ENCODE measurements at regions not wholly inside any gene's neighbourhood (a gene's known extent, or its start where the extent isn't known, plus 50 kb on each side); places are given as distances from the start of the nearest gene placed in this dataset.

- Histone ChIP-seq H4K5ac (ENCODE audit: low read depth, low read length) (no peak overlapping the region), H2AK9ac (replicated peaks; ENCODE audit: low read depth, low read length, poor library complexity) (no peak overlapping the region), H3K18ac (ENCODE audit: low read depth, low read length) (no peak overlapping the region; the same call in 1 of the 2 replicates), H2AFZ (replicated peaks; ENCODE audit: low read length, poor library complexity) (no peak overlapping the region), H3K36me3 (ENCODE audit: control insufficient read depth, insufficient read depth, low read length) (no peaks in the 10 kb centered on the region), H3K79me1 (ENCODE audit: low read depth in 1 of 2, low read length in 2 of 2) (no peaks in the 10 kb centered on the region), H2BK20ac (ENCODE audit: low read depth, low read length) (no peak overlapping the region), H3K27ac (ENCODE audit: insufficient read depth, low read length) (no peak overlapping the region), H2BK5ac (ENCODE audit: low read depth, low read length, poor library complexity, severe bottlenecking) (peak overlapping the region; percentile 17), H3K56ac (ENCODE audit: extremely low read depth, insufficient read depth, low read length) (no peak overlapping the region), H3K9me3 (ENCODE audit: control insufficient read depth, insufficient read depth, low read length) (no peaks in the 10 kb centered on the region), H3K23ac (ENCODE audit: low read depth, low read length) (no peak overlapping the region), H4K8ac (ENCODE audit: low read depth in 2 of 2, low read length in 2 of 2) (no peak overlapping the region), H3K4me3 (ENCODE audit: insufficient read depth, low read depth, low read length) (no peak overlapping the region), H2BK120ac (ENCODE audit: low read depth, low read length) (0 out of 2 replicates have a peak overlapping the region, but pooled peaks have one; percentile 41), H3K4me1 (ENCODE audit: control insufficient read depth, insufficient read depth, low read length) (no peaks in the 10 kb centered on the region), H2BK15ac (ENCODE audit: low read depth, low read length) (no peak overlapping the region), H3K4me2 (ENCODE audit: low read depth, low read length) (peak overlapping the region; percentile 47; the same call in 1 of the 2 replicates), H3K14ac (replicated peaks; ENCODE audit: low read depth, low read length) (no peak overlapping the region), H2AK5ac (ENCODE audit: low read depth, low read length) (no peak overlapping the region), H4K20me1 (ENCODE audit: insufficient read depth, low read length) (no peaks in the 10 kb centered on the region), H3K27me3 (ENCODE audit: control insufficient read depth, insufficient read depth, low read length) (no peaks in the 10 kb centered on the region), H3K9me1 (ENCODE audit: insufficient read depth, low read length) (peaks cover 10% of the 10 kb centered on the region; the same call in 1 of the 2 replicates), H3K9ac (ENCODE audit: low read depth, low read length) (no peak overlapping the region), H4K91ac (ENCODE audit: insufficient read depth, low read depth, low read length) (no peak overlapping the region), H3K4ac (ENCODE audit: low read depth, low read length) (no peak overlapping the region)
- BruUV-seq (replicated peaks): no TSS peak
- ATAC-seq (ENCODE audit: low read depth) (peak; percentile 24; the same call in 1 of the 2 replicates), DNase-seq (no peak)
- dilution Hi-C loops (cut with HindIII; ENCODE audit: low sequenced_read_pairs, unreplicated experiment) (no loop called here), in situ Hi-C loops (cut with MboI; ENCODE audit: low sequenced_read_pairs) (loop anchor here (10.0 kb wide), 1 partner anchor 718 kb away; no protein-coding TSS in a partner anchor), intact Hi-C loops (cut with micrococcal nuclease) (no loop called here)
- TF ChIP-seq RFX5 (IDR thresholded peaks at IDR 0.05; ENCODE audit: low read depth, low read length): no peak
- TF ChIP-seq MAFK (IDR thresholded peaks at IDR 0.05; ENCODE audit: low read depth, low read length): peak; percentile 52; the same call in 1 of the 2 replicates
- ChIA-PET CTCF (interaction anchor here (0.5 to 1.0 kb wide), 2 partner anchors 10 to 524 kb away, joined by 3 read pairs; no protein-coding TSS in a partner anchor), POLR2A (ENCODE audit: unreplicated experiment) (no interaction called here)
Observed at GRCh38 chr18:55856679-55857078, 268.7 kb upstream of the TCF4 start.

Data from IMR-90 (cell line).